ENCODE measurements at regions not wholly inside any gene's neighbourhood (a gene's known extent, or its start where the extent isn't known, plus 50 kb on each side); places are given as distances from the start of the nearest gene placed in this dataset.

GRCh38 chr2:149727927-149728326, 140.4 kb upstream of the MMADHC start:
- Histone ChIP-seq H3K4me2 (ENCODE audit: low read depth, low read length, poor library complexity, severe bottlenecking) (no peak overlapping the region), H3K9me2 (replicated peaks; ENCODE audit: low read depth, low read length) (no peaks in the 10 kb centered on the region), H3K36me3 (ENCODE audit: insufficient read depth, low read length) (no peaks in the 10 kb centered on the region), H3K4me3 (ENCODE audit: low read length, poor library complexity, severe bottlenecking) (no peak overlapping the region), H3K9ac (ENCODE audit: low read depth, low read length, poor library complexity, severe bottlenecking) (no peak overlapping the region), H4K20me1 (ENCODE audit: insufficient read depth, low read length, poor library complexity, severe bottlenecking) (no peaks in the 10 kb centered on the region), H3K27me3 (ENCODE audit: insufficient read depth, low read length, poor library complexity, severe bottlenecking) (no peaks in the 10 kb centered on the region), H3K79me2 (ENCODE audit: insufficient read depth, low read length) (no peaks in the 10 kb centered on the region), H3K9me3 (ENCODE audit: insufficient read depth, low read depth, low read length) (no peaks in the 10 kb centered on the region), H2AFZ (ENCODE audit: low read length) (no peak overlapping the region), H3F3A (ENCODE audit: low read depth) (no peaks in the 10 kb centered on the region), H3K4me1 (ENCODE audit: insufficient read depth, low read length, poor library complexity, severe bottlenecking) (no peaks in the 10 kb centered on the region)
- TF ChIP-seq EZH2phosphoT487 (IDR thresholded peaks at IDR 0.05; ENCODE audit: borderline replicate concordance): no peak
- TF ChIP-seq, protein P1, sequence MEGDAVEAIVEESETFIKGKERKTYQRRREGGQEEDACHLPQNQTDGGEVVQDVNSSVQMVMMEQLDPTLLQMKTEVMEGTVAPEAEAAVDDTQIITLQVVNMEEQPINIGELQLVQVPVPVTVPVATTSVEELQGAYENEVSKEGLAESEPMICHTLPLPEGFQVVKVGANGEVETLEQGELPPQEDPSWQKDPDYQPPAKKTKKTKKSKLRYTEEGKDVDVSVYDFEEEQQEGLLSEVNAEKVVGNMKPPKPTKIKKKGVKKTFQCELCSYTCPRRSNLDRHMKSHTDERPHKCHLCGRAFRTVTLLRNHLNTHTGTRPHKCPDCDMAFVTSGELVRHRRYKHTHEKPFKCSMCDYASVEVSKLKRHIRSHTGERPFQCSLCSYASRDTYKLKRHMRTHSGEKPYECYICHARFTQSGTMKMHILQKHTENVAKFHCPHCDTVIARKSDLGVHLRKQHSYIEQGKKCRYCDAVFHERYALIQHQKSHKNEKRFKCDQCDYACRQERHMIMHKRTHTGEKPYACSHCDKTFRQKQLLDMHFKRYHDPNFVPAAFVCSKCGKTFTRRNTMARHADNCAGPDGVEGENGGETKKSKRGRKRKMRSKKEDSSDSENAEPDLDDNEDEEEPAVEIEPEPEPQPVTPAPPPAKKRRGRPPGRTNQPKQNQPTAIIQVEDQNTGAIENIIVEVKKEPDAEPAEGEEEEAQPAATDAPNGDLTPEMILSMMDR (conservative IDR thresholded peaks at IDR 0.05; ENCODE audit: low read length): no peak

- H3F3A ChIP-seq (ENCODE audit: low read depth): no peaks in the 10 kb centered on the region
- no peak overlapping the region for H3K4me3 ChIP-seq (ENCODE audit: low read length, poor library complexity, severe bottlenecking)
- H4K20me1 ChIP-seq (ENCODE audit: insufficient read depth, low read length, poor library complexity, severe bottlenecking): no peaks in the 10 kb centered on the region
- H3K9ac ChIP-seq (ENCODE audit: low read depth, low read length, poor library complexity, severe bottlenecking): no peak overlapping the region
- no peak for TF ChIP-seq EZH2phosphoT487 (IDR thresholded peaks at IDR 0.05; ENCODE audit: borderline replicate concordance)
- TF ChIP-seq, protein P1 (conservative IDR thresholded peaks at IDR 0.05; ENCODE audit: low read length): no peak
- no peaks in the 10 kb centered on the region for H3K79me2 ChIP-seq (ENCODE audit: insufficient read depth, low read length)
- H3K9me2 ChIP-seq (replicated peaks; ENCODE audit: low read depth, low read length): no peaks in the 10 kb centered on the region
- H3K4me2 ChIP-seq (ENCODE audit: low read depth, low read length, poor library complexity, severe bottlenecking): no peak overlapping the region
- no peaks in the 10 kb centered on the region for H3K27me3 ChIP-seq (ENCODE audit: insufficient read depth, low read length, poor library complexity, severe bottlenecking)
- no peak overlapping the region for H2AFZ ChIP-seq (ENCODE audit: low read length)
- H3K9me3 ChIP-seq (ENCODE audit: insufficient read depth, low read depth, low read length): no peaks in the 10 kb centered on the region
- no peaks in the 10 kb centered on the region for H3K4me1 ChIP-seq (ENCODE audit: insufficient read depth, low read length, poor library complexity, severe bottlenecking)
- no peaks in the 10 kb centered on the region for H3K36me3 ChIP-seq (ENCODE audit: insufficient read depth, low read length)
These were observed 137.7 kb upstream of the MMADHC start for GRCh38 chr2:149725234-149725633.

DNA sequence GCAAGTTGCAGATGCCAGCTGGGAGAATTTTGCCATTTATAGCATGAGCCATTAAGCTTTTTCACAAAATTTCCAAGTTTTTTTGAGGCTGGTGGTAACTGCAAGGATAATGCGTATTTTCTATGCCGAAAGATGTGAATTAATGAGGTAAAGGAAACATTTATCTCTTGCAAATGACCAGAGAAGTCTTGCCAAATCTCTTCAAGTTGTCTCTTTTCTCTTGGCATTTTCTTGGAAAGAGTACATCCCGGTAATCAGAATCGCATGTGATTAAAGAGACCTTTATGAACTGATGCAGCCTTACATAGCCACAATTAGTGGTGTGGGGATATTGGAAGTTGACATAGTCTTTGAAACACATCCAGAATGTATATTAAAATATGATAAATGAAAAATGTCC, 136.5 kb upstream of the MMADHC start:
- no peak overlapping the region for H3K4me2 ChIP-seq (ENCODE audit: low read depth, low read length, poor library complexity, severe bottlenecking)
- no peak for TF ChIP-seq EZH2phosphoT487 (IDR thresholded peaks at IDR 0.05; ENCODE audit: borderline replicate concordance)
- TF ChIP-seq, protein P1 (conservative IDR thresholded peaks at IDR 0.05; ENCODE audit: low read length): no peak
- no peaks in the 10 kb centered on the region for H3K4me1 ChIP-seq (ENCODE audit: insufficient read depth, low read length, poor library complexity, severe bottlenecking)
- no peaks in the 10 kb centered on the region for H3K9me3 ChIP-seq (ENCODE audit: insufficient read depth, low read depth, low read length)
- no peaks in the 10 kb centered on the region for H3K9me2 ChIP-seq (replicated peaks; ENCODE audit: low read depth, low read length)
- H3K4me3 ChIP-seq (ENCODE audit: low read length, poor library complexity, severe bottlenecking): no peak overlapping the region
- no peaks in the 10 kb centered on the region for H3K36me3 ChIP-seq (ENCODE audit: insufficient read depth, low read length)
- H3K79me2 ChIP-seq (ENCODE audit: insufficient read depth, low read length): no peaks in the 10 kb centered on the region
- H3K9ac ChIP-seq (ENCODE audit: low read depth, low read length, poor library complexity, severe bottlenecking): no peak overlapping the region
- H4K20me1 ChIP-seq (ENCODE audit: insufficient read depth, low read length, poor library complexity, severe bottlenecking): no peaks in the 10 kb centered on the region
- no peaks in the 10 kb centered on the region for H3F3A ChIP-seq (ENCODE audit: low read depth)
- no peak overlapping the region for H2AFZ ChIP-seq (ENCODE audit: low read length)
- no peaks in the 10 kb centered on the region for H3K27me3 ChIP-seq (ENCODE audit: insufficient read depth, low read length, poor library complexity, severe bottlenecking)

All from Loucy (cell line).